ENCODE measurements at regions not wholly inside any gene's neighbourhood (a gene's known extent, or its start where the extent isn't known, plus 50 kb on each side); places are given as distances from the start of the nearest gene placed in this dataset.
"Not testable (repeated sequence)": the region's sequence is repeated elsewhere in the genome, so short reads cannot be mapped to it uniquely, and the experiment has no call there.

DNA sequence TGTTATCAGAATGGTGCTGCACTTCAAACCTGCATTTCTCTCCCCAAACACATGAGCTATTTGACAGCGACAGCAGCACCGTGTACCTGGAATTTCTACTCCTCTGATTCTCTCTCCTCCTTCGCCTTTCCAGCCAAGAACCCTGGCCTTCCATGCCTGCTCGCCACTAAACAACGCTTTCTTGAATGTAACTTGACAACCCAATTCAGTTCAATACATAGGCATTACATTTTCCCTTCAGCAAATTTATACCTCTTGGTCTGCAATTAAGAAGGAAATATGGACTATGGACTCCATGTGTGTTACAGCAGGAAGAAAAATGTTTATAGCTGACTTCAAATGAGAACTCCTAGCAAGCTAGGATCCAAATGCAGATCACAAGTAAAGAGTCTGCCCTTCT lies 162.6 kb upstream of the AUTS2 start:
- no peak for DNase-seq

DNA sequence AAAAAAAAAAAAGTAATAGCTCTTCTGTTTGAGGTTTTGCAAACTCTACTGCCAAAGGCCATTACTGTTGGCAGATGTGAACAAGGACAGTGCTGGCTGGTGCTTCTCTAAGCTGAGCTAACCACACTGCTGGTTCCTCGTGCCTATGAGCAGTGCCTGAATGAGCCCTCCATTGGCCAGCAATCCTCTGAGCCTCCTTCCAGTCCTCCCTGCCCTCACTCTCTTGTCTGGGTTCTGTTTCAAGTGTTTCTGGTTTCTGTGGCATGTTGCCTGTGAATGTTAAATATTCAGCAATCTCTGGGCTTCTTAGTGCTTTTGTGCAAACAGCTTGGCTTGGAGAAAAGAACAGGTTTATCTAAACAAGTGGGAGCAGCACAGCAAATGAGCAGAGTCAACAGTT lies 161.3 kb upstream of the AUTS2 start:
- no peak for DNase-seq

DNA sequence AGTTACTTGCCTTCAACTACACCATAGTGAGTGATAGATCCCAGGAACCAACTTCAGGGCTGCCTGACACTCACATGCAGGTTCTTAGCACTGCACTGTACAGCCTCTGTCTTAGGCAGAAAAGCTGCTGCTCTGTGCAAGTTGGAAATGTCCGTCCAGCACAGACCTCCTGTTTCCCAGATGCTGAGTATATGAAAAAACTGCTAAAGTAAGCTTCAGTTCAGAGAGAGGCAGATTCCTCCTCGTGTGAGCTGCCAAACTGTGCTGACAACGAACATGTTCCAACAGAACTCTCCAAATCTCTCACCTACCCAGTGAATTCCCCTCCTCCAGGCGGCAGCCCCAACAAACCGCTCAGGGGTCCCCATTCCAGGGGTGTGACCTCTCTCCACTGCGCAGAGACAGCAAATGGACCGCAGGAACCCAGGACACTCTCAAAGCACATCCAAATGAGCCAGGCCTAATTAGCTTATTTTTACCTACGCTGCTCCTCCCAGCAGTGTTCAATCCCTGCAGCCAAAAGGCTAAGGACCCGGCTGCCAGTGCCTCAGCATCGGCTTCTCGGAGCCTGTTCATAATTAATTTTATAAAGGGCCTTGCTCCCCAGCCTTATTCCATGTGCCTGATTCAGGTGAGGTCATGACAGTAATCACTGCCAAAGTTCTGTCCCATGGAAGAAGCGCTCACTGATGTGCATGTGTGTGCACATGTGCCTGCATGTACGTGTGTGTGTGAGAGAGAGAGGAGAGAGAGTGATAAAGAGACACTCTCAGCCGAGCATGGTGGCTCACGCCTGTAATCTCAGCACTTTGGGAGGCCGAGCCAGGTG lies 159.5 kb upstream of the AUTS2 start:
- no peak for DNase-seq

DNA sequence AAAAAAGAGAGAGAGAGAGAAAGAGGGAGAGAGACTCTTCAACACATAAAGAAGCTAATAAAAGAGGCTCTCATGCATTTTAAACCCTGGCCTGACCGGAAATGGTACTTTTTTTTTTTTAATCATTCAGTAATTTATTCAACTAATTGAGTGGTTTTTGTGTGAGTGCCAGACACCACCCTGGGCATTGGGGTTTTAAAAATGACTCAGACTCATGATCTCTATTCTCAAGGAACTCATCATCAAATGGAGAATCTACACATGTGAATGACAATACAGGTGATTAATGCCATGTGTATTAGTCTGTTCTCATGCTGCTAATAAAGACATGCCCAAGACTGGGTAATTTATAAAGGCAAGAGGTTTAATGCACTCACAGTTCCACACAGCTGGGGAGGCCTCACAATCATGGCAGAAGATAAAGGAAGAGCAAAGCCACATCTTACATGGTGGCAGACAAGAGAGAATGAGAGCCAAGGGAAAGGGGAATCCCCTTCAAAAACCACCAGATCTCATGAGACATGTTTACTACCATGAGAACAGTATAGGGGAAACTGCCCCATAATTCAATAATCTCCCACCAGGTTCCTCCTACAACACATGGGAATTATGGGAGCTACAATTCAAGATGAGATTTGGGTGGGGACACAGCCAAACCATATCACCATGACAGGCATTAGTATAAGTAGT lies 158.5 kb upstream of the AUTS2 start:
- no peak for DNase-seq

DNA sequence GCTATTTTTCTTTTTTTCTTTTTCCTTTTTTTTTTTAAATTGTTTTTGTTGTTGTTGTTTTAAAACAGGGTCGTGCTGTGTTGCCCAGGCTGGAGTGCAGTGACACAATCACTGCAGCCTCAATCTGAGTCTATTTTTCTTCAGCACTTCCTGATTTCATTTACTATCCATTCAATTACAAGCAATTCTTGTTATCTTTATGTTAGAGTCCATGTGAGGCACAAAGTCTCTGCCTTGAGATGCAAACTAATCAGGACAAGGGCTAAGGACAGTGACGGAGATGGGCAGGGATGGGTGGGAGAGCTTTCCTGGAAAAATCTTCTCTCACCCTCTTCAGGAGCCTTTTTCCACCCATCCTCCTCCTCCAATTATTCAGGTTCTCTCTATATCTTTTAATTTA lies 157.3 kb upstream of the AUTS2 start:
- no peak for DNase-seq

DNA sequence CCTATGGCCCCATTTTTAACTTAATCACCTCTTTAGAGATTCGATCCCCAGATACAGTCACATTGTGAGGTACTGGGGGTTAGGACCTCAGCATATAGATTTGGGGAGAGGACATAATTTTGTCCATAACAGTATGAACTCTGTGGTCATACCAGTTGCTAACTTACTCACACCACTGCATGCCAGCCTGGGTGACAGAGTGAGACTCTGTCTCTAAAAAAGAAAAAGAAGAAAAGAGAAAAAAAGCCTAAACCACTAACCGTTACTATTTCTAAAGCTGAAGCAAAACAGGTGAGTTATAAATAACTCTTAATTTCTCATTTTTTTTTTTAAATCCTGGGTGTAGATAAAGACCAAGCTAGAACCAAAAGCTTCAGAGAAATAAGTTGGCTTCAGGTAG lies 155.1 kb upstream of the AUTS2 start:
- DNase-seq: no peak

DNA sequence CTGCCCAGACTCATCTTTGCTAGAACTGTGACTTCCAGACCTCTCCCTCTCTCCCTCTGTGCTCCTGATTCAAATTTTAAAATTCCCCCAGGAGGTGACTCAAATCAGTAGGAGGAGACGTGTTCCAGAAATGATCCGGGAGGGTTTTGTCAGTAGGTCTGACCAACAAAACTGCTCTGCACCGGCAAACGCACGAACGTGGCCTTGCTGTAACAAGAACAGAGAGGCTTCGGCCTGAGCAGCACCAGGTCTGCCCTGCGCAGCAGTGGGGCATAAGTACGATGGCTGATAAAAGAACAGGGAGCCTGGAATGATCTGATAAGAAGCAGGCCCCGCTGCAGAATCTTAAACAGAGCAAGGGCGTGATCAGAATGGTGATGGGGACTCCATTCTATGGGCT lies 152.7 kb upstream of the AUTS2 start:
- no peak for DNase-seq

DNA sequence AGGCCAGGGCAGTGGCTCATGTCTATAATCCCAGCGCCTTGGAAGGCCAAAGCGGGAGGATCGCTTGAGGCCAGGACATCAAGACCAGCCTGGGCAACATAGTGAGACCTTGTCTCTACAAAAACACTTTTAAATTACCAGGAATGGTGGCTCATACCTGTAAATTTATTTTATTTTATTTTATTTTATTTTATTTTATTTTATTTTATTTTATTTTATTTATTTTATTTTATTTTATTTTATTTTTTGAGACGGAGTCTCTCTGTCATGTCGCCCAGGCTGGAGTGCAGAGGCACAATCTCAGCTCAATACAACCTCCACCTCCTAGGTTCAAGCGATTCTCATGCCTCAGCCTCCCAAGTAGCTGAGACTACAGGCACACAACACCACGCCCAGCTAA lies 152.1 kb upstream of the AUTS2 start:
- not testable (repeated sequence) for DNase-seq

DNA sequence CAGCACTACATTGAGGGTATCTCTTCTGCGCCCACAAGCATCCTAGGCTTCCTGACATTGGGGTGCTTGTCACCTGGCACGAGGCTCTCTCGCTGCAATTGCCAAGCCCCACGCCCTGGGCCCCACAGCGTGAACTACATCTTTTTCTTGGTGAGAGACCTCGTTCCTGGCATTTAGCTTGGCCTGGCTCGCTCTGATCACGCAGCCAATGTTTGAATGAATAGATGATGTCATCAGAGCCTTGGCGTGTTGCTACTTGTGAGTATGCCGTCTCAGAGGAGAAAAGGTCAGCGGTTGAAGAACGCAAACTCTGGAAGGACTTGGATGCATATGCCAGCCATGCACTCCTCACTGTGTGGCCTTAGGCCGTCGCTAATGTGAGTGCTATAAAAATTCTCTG lies 150.2 kb upstream of the AUTS2 start:
- DNase-seq: no peak

DNA sequence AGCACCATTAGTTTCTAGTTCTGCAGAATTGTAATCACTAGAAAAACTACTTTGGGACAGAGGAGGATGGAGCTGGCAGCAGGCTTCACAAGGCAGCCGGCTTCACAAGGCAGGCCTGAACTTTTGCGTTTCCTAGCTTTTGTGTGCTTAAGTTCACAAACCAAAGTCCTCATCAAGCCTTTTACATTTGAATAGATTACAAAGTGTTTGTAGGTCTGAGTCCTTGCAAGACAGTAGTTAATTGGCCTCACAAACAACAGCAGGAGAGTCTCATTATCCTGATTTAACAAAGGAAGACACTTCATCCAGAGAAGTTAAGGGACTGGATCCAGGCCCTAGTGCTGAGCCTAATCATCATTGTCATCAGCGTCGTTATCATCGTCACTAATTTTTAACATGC lies 147.8 kb upstream of the AUTS2 start:
- DNase-seq: no peak

DNA sequence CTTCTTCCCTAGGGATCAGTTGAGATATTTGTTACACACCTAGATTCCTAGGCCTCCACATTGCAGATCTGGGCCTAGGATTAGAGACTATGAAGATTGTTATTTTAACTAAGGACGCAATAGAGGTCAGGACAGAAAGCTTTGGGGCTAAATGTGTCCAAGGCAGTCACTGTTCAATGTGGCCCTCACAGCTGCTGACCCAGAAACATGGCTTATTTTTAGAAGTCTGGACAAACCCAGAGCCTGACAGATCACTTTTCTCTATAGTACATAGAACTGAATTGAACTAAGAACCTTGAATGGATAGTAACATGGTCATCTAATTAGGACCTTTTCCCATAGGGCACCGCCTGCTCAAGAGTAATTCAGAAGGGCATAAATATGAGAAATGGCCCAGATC lies 146.6 kb upstream of the AUTS2 start:
- DNase-seq: no peak

DNA sequence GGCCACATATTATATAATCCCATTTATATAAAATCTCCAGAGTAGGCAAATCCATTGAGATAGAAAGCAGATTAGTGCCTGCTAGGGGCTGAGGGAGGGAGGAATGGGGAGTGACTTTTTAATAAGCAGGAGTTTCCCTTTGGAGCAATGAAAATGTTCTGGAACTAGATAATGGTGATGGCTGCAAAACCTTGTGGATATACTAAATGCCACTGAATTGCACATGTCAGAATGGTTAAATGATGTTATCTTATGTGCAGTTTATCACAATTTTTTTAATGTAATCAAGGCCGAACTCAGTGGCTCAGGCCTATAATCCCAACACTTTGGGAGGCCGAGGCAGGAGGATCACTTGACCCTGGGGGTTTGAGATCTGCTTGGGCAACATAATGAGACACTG lies 145.5 kb upstream of the AUTS2 start:
- no peak for DNase-seq

DNA sequence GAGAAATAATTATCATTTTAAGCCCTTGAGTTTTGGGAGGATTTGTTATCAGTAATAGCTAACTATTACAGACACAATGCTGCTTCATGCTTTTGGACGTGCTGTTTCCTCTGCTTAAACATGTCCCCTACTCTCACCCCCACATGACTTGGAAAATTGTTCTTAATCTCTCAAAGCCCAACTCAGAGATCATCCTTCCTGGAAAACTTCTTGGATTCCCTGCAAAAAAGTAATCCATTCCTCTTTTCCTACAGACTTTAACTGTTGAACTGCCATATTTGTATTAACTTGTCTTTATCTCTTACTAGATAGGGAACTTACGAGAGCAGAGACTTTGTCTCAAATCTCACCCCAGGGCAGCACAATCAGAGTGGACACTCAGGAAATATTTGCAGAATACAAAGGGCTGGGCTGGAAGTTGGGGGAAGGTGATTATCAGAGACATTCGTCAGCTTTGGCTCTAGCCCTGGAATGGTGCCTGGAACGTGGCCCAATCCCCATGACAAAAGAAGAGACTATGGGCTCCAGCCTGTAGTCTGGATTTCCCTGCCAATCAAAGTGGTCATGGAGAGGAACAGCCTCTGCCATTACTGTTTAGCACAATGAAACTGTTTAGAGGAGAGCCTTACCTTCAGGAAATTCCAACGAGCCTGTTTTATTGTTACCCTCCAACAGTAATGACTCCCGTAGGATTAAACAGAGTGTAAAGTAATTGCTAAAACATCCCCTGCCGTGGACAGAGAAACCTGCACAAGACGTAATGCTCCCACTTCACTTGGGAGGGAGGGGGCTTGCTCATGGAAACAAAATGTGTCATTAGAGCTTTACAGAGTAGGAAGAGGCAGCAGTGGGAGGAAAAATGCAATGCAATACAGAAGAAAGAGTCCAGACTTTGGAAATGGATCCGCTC lies 140.4 kb upstream of the AUTS2 start:
- no peak for DNase-seq

DNA sequence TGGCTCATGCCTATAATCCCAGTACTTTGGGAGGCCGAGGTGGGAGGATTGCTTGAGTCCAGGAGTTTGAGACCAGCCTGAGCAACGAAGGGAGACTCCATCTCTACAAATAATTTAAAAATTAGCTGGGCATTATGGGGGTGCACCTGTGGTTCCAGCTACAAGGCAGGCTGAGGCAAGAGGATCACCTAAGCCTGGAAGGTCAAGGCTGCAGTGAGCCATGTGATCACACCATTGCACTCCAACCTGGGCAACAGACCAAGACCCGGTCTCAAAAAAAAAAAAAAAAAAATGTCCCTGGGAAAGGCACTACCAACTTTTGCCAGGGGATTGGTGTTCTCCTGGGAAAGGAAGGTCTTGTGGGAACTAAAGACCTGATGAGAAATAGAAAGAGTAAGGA lies 134.2 kb upstream of the AUTS2 start:
- DNase-seq: no peak

DNA sequence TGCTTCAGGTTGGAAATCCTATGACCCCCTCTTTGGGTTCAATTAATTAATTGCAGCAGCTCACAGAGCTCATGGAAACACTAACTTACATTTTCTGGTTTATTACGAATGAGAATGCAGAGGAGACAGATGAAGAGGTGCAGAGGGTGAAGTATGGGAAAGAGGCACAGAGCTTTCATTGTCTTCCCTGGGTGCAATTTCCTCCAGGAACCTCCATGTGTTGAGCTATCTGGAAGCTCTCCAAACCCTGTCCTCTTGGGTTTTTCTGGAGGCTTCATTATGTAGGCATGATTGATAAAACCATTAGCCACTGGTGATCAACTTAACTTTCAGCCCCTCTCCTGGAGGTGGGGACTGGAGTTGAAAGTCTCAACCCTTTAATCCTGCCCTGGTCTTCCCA lies 133.0 kb upstream of the AUTS2 start:
- DNase-seq: no peak

DNA sequence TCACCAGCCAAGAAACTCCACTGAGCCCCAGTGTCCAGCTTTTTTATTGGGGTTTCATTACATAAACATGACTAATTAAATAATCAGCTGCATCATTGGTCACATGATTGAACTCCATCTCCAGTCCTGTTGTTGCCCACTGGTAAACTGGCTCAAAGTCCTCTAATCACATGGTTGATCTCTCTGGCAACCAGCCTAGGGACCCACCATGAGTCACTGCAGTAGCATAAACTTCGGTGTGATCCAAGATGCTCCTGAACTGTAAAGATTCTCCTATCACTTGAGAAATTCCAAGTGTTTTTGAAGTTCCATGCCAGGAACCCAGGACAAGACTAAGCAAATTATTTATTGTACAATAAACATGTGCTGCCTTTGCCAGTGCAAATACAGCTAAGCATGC lies 130.4 kb upstream of the AUTS2 start:
- no peak for DNase-seq

DNA sequence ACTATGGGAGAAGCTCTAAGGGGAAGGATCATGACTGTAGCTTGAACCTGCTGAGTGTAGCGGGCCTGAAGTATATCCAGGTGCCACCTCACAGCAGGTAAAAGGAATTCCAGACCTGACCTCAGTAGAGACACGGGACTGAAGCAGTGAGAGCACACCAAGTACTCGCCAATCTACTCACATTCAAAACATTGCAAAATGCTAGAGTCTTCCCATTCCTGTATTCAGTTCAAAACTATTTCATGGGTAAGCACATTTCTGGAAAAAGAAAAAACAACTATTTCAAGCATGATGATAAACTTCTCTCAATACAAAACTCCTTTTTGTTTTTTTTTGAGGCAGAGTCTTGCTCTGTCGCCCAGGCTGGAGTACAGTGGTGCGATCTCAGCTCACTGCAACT lies 121.9 kb upstream of the AUTS2 start:
- DNase-seq: no peak

DNA sequence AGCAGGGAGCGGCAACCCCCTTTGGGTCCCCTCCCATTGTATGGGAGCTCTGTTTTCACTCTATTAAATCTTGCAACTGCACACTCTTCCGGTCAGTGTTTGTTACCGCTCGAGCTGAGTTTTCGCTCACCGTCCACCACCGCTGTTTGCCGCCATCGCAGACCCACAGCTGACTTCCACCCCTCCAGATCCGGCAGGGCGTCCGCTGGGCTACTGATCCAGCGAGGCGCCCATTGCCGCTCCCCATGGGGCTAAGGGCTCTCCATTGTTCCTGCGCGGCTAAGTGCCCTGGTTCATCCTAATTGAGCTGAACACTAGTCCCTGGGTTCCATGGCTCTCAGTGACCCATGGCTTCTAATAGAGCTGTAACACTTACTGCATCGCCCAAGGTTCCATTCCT lies 115.6 kb upstream of the AUTS2 start:
- no peak for DNase-seq

DNA sequence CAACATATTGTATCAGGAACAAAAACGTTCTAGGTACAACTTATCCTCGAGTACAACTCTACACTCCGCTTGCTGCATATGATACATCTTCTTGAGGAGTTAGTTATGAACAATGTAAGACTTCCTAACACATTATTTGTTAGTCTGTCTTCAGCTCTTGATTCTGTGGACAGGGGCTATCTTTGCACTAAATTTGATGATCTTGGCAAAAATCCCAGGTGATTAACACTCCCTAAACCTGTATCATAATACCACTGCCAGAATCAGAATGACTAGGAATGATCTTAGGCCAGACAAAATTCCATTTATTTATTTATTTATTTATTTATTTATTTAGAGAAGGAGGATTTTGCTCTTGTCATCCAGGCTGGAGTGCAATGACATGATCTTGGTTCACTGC lies 108.7 kb upstream of the AUTS2 start:
- no peak for DNase-seq

DNA sequence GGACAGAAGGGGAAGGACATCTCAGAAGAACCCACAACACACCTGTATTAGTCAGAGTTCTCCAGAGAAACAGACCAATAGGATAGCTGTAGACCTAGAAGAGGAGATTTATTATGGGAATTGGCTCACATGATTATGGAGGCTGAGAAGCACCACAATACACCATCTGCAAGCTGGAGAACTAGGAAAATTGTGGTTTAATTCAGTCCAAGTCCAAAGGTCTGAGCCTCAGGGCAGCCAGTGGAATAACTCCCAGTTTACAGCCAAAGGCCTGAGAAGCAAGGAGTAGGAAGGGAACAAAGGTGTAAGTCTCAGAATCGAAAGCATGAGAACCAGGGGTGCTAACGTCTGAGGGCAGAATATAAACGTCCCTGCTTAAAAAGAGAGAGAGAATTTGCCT lies 99.6 kb upstream of the AUTS2 start:
- DNase-seq: no peak

DNA sequence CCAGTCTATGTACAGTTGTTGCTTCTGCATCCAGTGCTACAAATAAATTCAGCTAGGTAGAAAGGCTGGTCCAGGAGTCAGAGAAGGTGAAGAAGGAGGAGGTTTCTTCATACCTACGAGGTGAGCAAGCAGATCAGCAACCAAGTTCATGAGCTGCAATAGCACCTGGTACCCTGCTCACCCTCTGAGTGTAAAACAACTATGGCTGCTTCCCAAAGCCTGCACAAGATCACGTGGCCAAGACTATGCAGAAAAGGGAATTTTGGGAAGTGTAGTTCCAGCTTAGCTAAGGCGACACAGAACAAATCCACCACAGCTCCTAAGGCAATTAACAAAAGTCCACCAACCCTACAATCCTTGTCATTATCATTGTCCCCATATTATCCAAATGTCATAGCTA lies 95.9 kb upstream of the AUTS2 start:
- DNase-seq: peak in 1 of 2 experiments; percentile 12

DNA sequence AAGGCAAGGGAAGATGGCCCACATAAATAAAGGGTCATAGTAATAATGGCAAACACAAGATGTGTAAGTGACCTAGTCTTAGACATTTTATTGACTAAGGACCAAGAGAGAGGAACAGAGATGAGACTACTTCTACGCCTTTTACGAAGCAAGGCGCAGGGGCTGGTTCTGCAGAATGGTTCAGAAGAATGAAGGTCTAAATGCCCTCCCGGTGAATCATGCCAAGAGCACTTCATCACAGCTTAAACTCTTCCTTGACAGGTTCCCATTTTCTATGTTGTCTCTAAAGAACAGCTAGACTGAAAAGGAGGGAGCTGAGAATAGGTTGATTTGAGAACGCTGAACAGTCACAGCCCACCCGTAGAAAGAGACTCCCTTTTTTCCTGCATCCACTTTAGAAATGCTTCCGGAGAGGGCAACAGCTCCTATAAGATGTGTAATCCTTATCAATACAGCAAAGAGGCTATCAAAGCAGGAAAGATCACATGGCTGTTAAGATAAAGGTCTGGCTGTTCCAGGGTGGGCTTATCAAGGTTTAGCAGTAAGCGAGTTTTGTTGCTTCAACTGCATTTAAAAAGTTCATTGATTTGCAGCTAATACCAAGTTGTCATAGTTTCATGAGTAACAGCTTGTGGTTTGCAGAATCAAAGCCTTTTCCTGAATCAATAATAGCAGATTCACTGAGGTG lies 93.4 kb upstream of the AUTS2 start:
- DNase-seq: no peak

DNA sequence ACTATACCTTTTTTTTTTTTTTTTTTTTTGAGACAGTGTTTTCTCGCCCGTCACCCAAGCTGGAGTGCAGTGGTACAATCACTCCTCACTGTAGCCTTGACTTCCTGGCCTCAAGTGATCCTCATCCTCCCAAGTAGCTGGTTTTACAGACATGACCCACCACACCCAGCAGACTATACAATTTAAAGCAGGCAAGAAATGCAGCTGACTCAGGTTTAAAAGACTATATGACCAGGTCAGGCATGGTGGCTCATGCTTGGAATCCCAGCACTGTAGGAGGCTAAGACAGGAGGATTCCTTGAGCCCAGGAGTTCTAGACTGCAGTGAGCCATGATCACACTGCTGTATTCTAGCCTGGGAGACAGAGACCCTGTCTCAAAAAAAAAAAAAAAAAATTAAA lies 89.5 kb upstream of the AUTS2 start:
- DNase-seq: no peak

Measured in NCI-H524 (cell line).